IMR-90 (cell line): ENCODE measurements at regions not wholly inside any gene's neighbourhood (a gene's known extent, or its start where the extent isn't known, plus 50 kb on each side); places are given as distances from the start of the nearest gene placed in this dataset.

Experiments used
- BHLHE40 ChIP-seq: fragments of 150-350 bp; IDR thresholded peaks from 2 replicates; pipeline ENCODE4 v1.6.1; 2016; ENCODE audit warnings: mild to moderate bottlenecking, low read depth, low read length
- CHD1 ChIP-seq: IDR thresholded peaks from 2 replicates; pipeline ENCODE4 v1.6.1; 2012; ENCODE audit warnings: low read depth, low read length, improper control_type of control experiment
- CTCF ChIP-seq: conservative IDR thresholded peaks from 2 replicates; pipeline ENCODE4 v1.5.1; 2012; ENCODE audit warnings: mild to moderate bottlenecking, low read depth, low read length, improper control_type of control experiment
- MAZ ChIP-seq: IDR thresholded peaks from 2 replicates; pipeline ENCODE4 v1.6.1; 2012; ENCODE audit warnings: low read depth, mild to moderate bottlenecking, low read length, improper control_type of control experiment, moderate library complexity, borderline replicate concordance
- MXI1 ChIP-seq: IDR thresholded peaks from 2 replicates; pipeline ENCODE4 v1.6.1; 2012; ENCODE audit warnings: low read depth, mild to moderate bottlenecking, low read length, moderate library complexity, borderline replicate concordance
- NFE2L2 ChIP-seq: fragments of 150-350 bp; IDR thresholded peaks from 2 replicates; pipeline ENCODE4 v1.6.1; 2016; ENCODE audit warnings: low read depth, mild to moderate bottlenecking, low read length
- POLR2A ChIP-seq: IDR thresholded peaks from 2 replicates; pipeline ENCODE4 v1.6.1; 2012; ENCODE audit warnings: mild to moderate bottlenecking, low read depth, low read length
- RAD21 ChIP-seq: IDR thresholded peaks from 2 replicates; pipeline ENCODE4 v1.6.1; 2012; ENCODE audit warnings: low read length, improper control_type of control experiment
- RCOR1 ChIP-seq: IDR thresholded peaks from 2 replicates; pipeline ENCODE4 v1.6.1; 2012; ENCODE audit warnings: mild to moderate bottlenecking, low read length, improper control_type of control experiment; ENCODE audit not compliant: insufficient replicate concordance
- SMC3 ChIP-seq: fragments of 150-350 bp; IDR thresholded peaks from 2 replicates; pipeline ENCODE4 v1.6.1; 2016; ENCODE audit warnings: low read depth, mild to moderate bottlenecking, antibody characterized with exemption, low read length, moderate library complexity
- USF2 ChIP-seq: fragments of 150-350 bp; IDR thresholded peaks from 2 replicates; pipeline ENCODE4 v1.6.1; 2017; ENCODE audit warnings: mild to moderate bottlenecking, antibody characterized with exemption, low read length, low read depth

GRCh38 chr6:81859884-81860283 is 107.4 kb upstream of the TENT5A start:
- TF ChIP-seq RAD21 (no peak), USF2 (no peak), CTCF (no peak), POLR2A (no peak), MXI1 (no peak), BHLHE40 (no peak), SMC3 (no peak), MAZ (no peak), NFE2L2 (no peak), RCOR1 (no peak), CHD1 (no peak)
